GM18868 (cell line): ENCODE measurements at regions not wholly inside any gene's neighbourhood (a gene's known extent, or its start where the extent isn't known, plus 50 kb on each side); places are given as distances from the start of the nearest gene placed in this dataset.

Experiments used
- ATAC-seq: cut with Tn5 transposase; IDR thresholded peaks from one replicate; pipeline ENCODE4 v1.9.1; 2021; ENCODE audit warnings: mild to moderate bottlenecking, moderate library complexity; ENCODE audit not compliant: unreplicated experiment

GRCh38 chr1:82486969-82487368 lies 686.2 kb downstream of the ADGRL2 start:
- no peak for ATAC-seq

DNA sequence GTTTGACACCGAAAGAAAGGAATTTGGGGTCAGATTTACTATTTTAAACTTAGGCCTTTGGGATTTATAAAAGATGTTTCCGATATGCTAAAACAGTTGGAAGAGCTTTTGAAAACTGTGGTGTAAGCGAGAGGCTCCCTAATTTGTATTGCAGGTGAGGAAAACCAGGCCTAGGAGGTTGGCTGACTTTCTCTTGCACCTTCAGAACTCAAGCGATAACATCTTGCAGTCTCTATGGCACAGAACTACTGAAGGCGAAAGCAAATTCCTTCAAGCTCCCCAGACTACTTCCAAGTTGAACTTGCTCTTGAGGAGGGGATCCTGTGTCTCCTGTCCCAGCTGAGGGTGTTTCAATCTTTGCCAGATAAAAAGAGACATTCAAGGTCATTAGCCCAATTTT lies 685.7 kb downstream of the ADGRL2 start:
- no peak for ATAC-seq

DNA sequence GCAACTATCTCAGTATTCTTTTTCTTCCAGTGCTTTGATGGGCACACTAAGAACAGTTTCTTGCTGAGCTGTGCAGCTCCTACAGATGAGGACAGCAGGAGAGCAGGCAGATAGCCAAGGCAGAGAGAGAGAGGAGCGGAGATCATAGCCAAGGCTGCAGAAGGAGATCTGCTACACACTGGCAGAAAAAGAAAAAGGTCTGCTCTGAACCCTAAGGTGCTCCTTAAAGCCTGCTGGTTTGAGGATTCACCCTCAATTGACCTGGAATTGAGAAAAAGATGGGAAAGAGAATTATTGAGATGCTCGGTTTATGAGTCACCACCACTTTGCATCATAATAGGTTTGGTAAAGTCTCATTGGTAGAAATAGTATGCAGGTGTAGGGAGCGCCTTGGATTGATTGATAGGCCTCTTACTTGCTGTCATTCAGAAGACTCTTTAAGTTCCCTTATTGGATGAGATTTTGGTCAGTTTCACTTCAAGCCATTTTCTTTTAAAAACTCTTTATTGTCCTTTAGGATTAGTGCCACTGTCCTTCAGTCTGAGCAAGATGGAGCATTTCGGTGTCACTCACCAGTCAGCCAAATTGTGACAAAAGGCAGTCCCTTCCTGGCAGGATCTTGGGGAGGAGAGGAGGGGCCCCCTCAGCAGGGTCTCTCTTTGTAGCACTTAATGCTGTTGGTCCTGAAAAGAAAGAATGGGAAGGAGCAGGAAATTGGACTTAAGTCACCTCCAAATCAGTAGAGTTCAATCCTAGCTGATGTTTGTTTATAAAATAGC lies 685.0 kb downstream of the ADGRL2 start:
- no peak for ATAC-seq

DNA sequence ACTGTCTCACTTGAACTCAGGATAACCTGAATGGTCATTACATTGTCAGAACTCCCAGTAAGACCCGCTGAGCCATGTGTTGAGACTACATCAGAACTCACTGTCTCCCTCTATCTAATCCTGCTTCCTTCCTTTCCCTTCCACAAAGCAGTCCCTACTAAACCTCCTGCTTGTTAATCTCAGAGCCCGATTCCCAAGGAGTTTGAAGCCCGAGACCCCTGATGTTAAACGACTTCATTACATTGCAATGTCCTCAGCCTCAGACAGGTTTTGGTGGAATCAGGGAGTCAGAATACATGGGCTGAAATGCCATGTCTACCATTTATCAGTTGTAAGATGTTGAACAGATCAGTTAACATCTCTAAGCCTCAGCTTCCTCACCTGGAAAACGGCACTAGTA lies 682.4 kb downstream of the ADGRL2 start:
- ATAC-seq = no peak

- ATAC-seq = no peak
Observed at GRCh38 chr1:82478916-82479315, 678.2 kb downstream of the ADGRL2 start.

- no peak for ATAC-seq
Observed at GRCh38 chr1:82472489-82473131, 671.9 kb downstream of the ADGRL2 start.

DNA sequence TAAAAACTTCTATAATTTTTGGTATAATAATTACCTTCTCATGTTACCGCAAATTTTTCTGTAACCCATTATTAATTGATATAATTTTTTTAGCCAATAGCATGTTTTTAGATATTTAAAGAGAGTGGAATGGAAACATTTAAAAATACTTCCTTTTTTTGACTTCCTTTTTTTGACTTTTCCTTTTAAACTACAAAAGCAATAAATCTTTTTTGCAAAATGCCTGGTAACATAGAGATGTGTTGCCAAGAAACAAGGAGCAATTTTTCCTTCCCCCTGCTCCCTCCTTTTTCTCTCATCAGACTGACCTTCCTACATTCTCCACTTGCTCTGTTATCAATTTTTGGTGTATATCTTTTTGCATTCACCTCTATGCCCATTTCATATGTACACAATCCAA lies 666.2 kb downstream of the ADGRL2 start:
- no peak for ATAC-seq

GRCh38 chr1:82466416-82466815 lies 665.7 kb downstream of the ADGRL2 start:
- ATAC-seq = no peak

DNA sequence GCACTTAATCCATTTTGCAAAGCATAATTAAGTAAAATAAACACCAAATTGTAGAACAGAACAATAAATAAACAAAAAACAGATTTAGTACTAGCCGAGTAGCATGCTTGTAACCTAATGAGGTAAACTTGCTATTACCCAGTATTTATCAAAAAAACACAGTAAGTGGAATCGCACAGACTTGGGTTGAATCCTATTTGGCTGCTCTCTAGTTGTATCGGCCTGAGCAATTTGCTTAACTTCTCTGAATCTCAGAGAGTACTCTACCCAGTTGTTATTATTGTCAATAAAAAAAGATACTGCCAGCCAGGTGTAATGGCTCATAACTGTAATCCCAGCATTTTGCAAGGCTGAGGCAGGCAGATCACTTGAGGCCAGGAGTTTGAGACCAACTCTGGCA lies 664.3 kb downstream of the ADGRL2 start:
- no peak for ATAC-seq

- no peak for ATAC-seq
Observed at GRCh38 chr1:82464362-82465001, 663.7 kb downstream of the ADGRL2 start.

- ATAC-seq = no peak
Observed at GRCh38 chr1:82463951-82464350, 663.2 kb downstream of the ADGRL2 start.

DNA sequence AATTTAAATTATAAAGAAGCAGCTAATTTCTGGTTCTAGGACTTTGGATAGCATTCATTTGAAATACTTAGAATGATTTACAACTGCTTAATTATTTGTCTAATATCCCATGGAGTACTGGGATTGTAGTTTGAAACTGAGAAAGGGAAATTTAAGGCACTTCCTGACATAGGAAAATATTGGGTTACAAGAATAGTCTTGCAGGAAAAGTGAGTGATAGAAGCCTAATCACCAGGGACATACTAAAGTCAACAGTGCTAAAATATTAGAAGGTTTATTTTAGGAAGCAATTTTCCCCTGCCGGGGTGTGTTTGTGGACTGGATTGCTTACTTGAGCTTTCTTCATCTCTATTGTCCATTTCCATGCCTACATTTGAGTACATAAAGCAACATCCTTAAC lies 661.6 kb downstream of the ADGRL2 start:
- no peak for ATAC-seq

GRCh38 chr1:82455342-82455741 lies 654.6 kb downstream of the ADGRL2 start:
- no peak for ATAC-seq

- ATAC-seq = no peak
Observed at GRCh38 chr1:82454431-82454830, 653.7 kb downstream of the ADGRL2 start.

DNA sequence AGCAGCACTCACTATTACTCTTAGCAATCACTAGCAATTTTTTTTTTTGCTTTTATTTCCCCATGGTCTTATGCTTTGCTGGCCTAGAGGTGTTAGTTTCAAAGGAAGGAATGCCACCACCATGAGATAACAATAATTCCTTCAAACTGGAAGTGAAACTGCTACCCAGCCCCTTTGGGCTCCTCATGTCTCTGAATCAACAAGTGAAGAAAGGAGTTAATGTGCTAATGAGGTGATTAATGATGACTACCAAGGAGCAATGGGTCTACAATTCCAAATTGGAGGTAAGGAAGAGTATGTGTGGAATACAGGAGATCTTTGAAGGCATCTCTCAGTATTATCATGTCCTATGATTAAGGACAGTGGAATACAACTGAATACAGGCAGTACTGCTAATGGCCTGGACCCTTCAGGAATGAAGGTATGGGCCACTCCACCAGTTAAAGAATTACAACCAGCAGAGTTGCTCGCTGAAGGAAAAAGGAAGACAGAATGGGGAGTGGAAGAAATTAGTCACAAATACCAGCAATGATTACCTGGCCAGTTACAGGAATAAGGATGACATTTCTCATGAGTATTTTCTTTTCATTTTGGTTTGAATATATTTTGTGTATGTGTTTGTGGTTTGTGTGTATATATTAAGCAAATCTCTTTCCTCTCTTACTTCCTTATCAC lies 652.9 kb downstream of the ADGRL2 start:
- ATAC-seq = no peak

DNA sequence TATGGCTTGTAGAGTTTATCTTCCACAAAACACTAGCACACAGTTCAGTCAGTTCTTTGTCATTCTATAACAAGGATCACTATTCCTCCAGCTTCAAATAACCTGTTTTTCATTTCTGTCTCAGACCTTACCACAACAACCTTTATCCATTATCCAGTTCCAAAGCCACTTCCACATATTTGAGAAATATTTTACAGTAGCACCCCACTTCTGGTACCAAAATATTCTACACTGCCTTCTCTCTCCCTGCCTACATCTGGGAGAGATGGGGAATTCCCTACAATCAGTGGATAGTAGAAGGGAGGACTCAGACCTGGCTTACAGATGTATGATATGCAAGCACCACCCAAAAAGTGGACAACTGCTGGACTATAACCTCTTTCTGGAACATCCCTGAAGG lies 651.4 kb downstream of the ADGRL2 start:
- no peak for ATAC-seq

DNA sequence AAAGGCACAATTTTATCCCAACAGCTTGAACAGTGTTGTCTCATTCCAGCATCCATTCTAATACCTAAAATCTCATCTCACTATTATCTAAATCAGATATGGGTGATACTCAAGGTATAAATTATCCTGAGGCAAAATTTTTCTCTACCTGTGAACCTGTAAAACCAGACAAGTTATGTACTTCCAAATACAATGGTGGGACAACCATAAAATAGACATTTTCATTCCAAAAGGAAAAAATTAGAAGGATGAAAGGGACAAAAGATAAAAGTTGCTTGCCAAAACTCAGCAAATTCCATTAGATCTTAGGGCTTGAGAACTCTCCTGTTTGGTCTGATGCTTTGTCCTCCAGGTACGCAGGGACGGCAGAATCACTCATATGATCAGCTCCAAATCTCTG lies 650.5 kb downstream of the ADGRL2 start:
- ATAC-seq = no peak

DNA sequence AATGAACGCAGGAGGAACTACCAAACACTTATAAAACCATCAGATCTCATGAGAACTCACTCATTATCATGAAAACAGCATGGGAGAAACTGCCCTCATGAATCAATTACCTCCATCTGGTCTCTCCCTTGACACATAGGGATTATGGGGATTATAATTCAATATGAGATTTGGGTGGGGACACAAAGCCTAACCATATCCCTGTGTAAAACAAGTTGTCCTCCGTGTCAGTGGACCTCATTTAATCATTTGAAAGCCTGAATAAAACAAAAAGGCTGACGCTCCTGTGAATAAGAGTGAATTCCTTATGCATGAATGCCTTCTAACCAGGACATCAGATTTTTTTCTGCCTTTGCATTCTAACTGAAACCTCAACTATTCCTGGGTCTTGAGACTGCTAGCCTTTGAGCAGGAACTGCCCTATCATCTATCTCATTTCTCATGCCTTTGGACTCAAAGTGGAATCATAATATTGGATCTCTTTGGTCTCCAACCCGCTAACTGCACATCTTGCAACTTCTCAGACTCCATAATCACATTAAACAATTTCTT lies 648.8 kb downstream of the ADGRL2 start:
- ATAC-seq = no peak

- no peak for ATAC-seq
Observed at GRCh38 chr1:82446955-82447354, 646.2 kb downstream of the ADGRL2 start.

GRCh38 chr1:82446236-82446635 lies 645.5 kb downstream of the ADGRL2 start:
- no peak for ATAC-seq

DNA sequence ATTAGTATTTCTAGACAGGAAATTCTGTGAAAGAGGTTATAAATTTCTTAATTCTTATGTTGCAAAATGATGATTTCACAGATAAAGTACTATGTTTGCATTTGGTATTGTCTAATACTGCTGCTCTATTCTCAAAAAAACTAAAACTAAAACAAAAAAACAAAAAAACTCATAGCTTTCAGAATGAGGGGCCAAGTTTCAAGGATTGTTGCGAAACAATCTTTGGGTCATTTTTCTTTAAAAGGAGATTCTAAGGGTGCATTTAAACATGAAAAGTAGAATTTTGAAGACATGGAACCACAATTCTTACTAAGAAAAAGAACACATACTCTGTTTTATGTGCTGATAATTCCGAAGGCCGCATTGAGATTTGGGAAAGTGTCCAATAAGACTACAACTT lies 645.1 kb downstream of the ADGRL2 start:
- no peak for ATAC-seq
